ENCODE measurements at regions not wholly inside any gene's neighbourhood (a gene's known extent, or its start where the extent isn't known, plus 50 kb on each side); places are given as distances from the start of the nearest gene placed in this dataset.

DNA sequence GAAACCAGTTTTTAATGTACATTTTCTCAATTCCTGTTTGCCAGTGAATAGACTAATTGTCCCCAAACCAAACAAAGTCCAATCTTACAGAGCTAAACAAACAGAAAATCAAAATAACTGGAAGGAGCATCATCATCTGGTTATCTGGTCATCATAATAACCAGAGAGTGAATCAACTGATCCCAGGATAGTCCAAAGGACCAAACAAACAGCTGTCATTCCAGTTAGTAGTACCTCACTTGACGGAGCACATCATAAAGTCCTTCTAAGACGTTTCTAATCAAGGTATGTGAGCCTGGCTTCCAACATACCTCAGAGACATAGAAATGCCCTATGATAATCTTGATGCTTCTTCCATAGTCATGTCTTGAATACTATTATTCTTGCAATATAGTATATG lies 240.5 kb downstream of the LTN1 start:
- CTCF ChIA-PET: no interaction called here
- POLR2A ChIA-PET: no interaction called here

DNA sequence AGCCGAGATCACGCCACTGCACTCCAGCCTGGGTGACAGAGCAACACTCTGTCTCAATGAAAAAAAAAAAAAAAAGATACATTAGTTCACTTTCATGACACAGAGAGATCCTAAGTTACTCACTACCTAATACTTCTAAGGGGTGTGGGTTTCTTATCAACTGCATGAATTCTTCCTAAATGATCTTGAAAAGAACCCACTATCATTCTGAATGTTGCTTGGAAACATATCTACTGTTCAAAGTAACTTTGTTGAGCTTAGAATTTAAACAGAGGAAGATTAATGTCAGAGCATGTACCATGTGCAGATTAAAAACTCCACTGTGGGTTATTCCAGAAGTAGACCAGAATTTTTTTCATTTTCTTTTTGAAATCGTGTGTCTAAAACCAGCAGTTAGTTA lies 241.5 kb downstream of the LTN1 start:
- ChIA-PET CTCF (no interaction called here), POLR2A (no interaction called here)
- TF ChIP-seq CTCF (IDR thresholded peaks at IDR 0.05; ENCODE audit: control extremely low read depth, extremely low read depth, low read depth, missing control alignments): no peak
- DNase-seq (ENCODE audit: extremely low spot score): no peak

More for the DNA sequence above, 240.5 kb downstream of the LTN1 start:
- no peak for TF ChIP-seq CTCF (IDR thresholded peaks at IDR 0.05; ENCODE audit: control extremely low read depth, extremely low read depth, low read depth, missing control alignments)
- no peak for DNase-seq (ENCODE audit: extremely low spot score)

DNA sequence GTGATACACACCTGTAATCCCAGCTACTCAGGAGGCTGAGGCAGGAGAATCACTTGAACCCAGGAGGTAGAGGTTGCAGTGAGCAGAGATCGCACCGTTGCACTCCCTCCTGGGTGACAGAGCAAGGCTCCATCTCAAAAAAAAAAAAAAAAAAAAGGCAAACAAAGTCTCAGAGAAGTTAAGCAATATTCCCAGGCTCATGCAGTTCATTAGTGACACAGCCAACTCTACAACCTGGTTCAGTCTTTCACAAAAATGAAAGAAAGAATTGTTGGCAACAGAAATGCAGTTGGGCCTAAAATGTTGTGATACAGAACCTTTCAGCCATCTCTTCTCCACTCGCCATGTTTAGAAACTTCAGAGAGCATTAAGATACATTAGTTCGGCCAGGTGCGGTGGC lies 242.1 kb downstream of the LTN1 start:
- CTCF ChIA-PET: no interaction called here
- POLR2A ChIA-PET: no interaction called here
- no peak for TF ChIP-seq CTCF (IDR thresholded peaks at IDR 0.05; ENCODE audit: control extremely low read depth, extremely low read depth, low read depth, missing control alignments)
- no peak for DNase-seq (ENCODE audit: extremely low spot score)

GRCh38 chr21:28749536-28749935 lies 243.1 kb downstream of the LTN1 start:
- no peak for DNase-seq (ENCODE audit: extremely low spot score)
- TF ChIP-seq CTCF (IDR thresholded peaks at IDR 0.05; ENCODE audit: control extremely low read depth, extremely low read depth, low read depth, missing control alignments): no peak
- CTCF ChIA-PET: interaction anchor here (1.5 kb wide), 1 partner anchor 11 kb away, joined by 4 read pairs; no protein-coding TSS in a partner anchor
- POLR2A ChIA-PET: no interaction called here

GRCh38 chr21:28747464-28747863 lies 245.2 kb downstream of the LTN1 start:
- DNase-seq (ENCODE audit: extremely low spot score): no peak
- ChIA-PET POLR2A (no interaction called here), CTCF (interaction anchor here (1.1 to 1.6 kb wide), 2 partner anchors 9 to 12 kb away, joined by 3 to 5 read pairs; no protein-coding TSS in a partner anchor)
- TF ChIP-seq CTCF (IDR thresholded peaks at IDR 0.05; ENCODE audit: control extremely low read depth, extremely low read depth, low read depth, missing control alignments): no peak

DNA sequence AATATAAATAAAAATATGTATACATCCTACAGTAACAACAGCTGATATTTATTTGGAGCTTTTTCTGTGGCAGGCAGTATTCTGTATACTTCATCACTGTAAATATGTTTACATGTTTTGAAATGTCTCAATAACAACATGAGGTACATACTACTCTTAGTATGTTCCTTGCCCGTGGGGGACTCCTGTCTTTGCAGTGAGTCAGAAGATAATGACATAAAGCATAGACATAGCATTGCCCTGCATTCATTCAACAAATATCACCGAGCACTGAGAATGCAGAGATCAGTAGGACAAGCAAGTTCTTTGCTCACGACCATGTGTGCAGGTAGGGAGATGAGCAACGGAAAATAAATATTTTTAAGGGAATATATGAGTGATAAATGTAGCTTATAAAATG lies 246.5 kb downstream of the LTN1 start:
- CTCF ChIA-PET: interaction anchor here (0.7 to 3.5 kb wide), 62 partner anchors 9 to 1991 kb away, joined by 3 to 88 read pairs (median 5); partner anchors contain the start of gene ADAMTS1
- POLR2A ChIA-PET: no interaction called here
- DNase-seq (ENCODE audit: extremely low spot score): no peak
- no peak for TF ChIP-seq CTCF (IDR thresholded peaks at IDR 0.05; ENCODE audit: control extremely low read depth, extremely low read depth, low read depth, missing control alignments)
